Stomach (tissue), 8 donors: ENCODE measurements at regions not wholly inside any gene's neighbourhood (a gene's known extent, or its start where the extent isn't known, plus 50 kb on each side); places are given as distances from the start of the nearest gene placed in this dataset.

Source experiments
- DNase-seq, 2 donors: peaks; one replicate each; pipeline versions ENCODE4 v3.0.0 to v3.0.0-alpha.2; 2013 to 2019
- H3K27ac ChIP-seq, 5 donors: fragments of 200-600 bp in 4 of 5; sonication (generic) in 4 of 5; one replicate each; pipeline ENCODE4 v1.5.1; 2013 to 2019; ENCODE audit warnings: mild to moderate bottlenecking in 1 of 5, moderate library complexity in 1 of 5
- H3K27me3 ChIP-seq, 3 donors: fragments of 200-600 bp; sonication (generic); one replicate each; pipeline ENCODE4 v1.5.1; 2017 to 2019; ENCODE audit warnings: mixed run types in 1 of 3
- H3K36me3 ChIP-seq, 4 donors: fragments of 200-600 bp; sonication (generic); 1 replicate in 3 of 4; 2 replicates in 1 of 4; pipeline ENCODE4 v1.5.1; 2016 to 2019
- H3K4me1 ChIP-seq, 4 donors: fragments of 200-600 bp; sonication (generic); one replicate each; pipeline ENCODE4 v1.5.1; 2016 to 2019
- H3K4me3 ChIP-seq, 4 donors: fragments of 200-600 bp; sonication (generic) in 3 of 4; one replicate each; pipeline ENCODE4 v1.5.1; 2016 to 2019; ENCODE audit warnings: mild to moderate bottlenecking in 1 of 4
- H3K9me3 ChIP-seq, 4 donors: fragments of 200-600 bp; sonication (generic); one replicate each; pipeline ENCODE4 v1.5.1; 2016 to 2019
- EP300 ChIP-seq: sonication (generic); formaldehyde crosslinking; IDR thresholded peaks from one replicate; pipeline ENCODE4 v1.6.1; 2017; ENCODE audit warnings: antibody characterized with exemption
- POLR2A ChIP-seq, 4 donors: fragments of 450-650 bp; IDR thresholded peaks; one replicate each; pipeline ENCODE4 v1.6.1; 2016; ENCODE audit warnings: antibody characterized with exemption in 4 of 4, control low read depth in 2 of 4, mild to moderate bottlenecking in 1 of 4, moderate library complexity in 1 of 4
- POLR2AphosphoS5 ChIP-seq, 3 donors: sonication (generic); formaldehyde crosslinking; IDR thresholded peaks; one replicate each; pipeline ENCODE4 v1.6.1; 2016; ENCODE audit warnings: antibody characterized with exemption in 3 of 3
- WGBS, 5 donors: extraction: QIAGEN DNeasy Blood & Tissue Kit in 3 of 5; methylation state at CpG; one replicate each; pipeline versions ENCODE4 v1.1.5 to v1.1.7; 2013 to 2018; 5-methylcytosine and 5-hydroxymethylcytosine counted together
- intact Hi-C: fragments of 100-400 bp; cut with DNase I; formaldehyde crosslinking; loops from one replicate; pipeline ENCODE4 v1.15.1; 2023; ENCODE audit warnings: low total_unique reads
- TF ChIP-seq, protein P1 (sequence below), 7 experiments: fragments of 450-650 bp in 4 of 7; fragments of 200-600 bp in 3 of 7; sonication (generic) in 3 of 7; IDR thresholded peaks; one replicate each; pipeline ENCODE4 v1.5.1; 2016 to 2019; ENCODE audit warnings: antibody characterized with exemption in 7 of 7, control low read depth in 2 of 7, mild to moderate bottlenecking in 1 of 7
- donor health status: healthy with polysubstance abuse.
- donor health status: Bipolar disorder and iron deficiency.
- donor health status: healthy.

- 92 to 95% (median 93%) methylated on average over 4 of the region's 4 CpGs for WGBS, 5 donors
These were observed 193.1 kb downstream of the AXIN2 start for GRCh38 chr17:65368341-65368740.

GRCh38 chr17:65366102-65366844, 195.2 kb downstream of the AXIN2 start:
- intact Hi-C loops: no loop called here

More at GRCh38 chr17:65368341-65368740, 193.1 kb downstream of the AXIN2 start:
- Histone ChIP-seq H3K9me3 (no peaks in the 10 kb centered on the region), H3K36me3 (no peaks in the 10 kb centered on the region), H3K27ac (no peak overlapping the region), H3K4me3 (no peak overlapping the region), H3K27me3 (peaks cover 0 to 4% (median 0%) of the 10 kb centered on the region in 3 donors), H3K4me1 (peaks cover 0 to 19% (median 9%) of the 10 kb centered on the region in 4 donors)
- TF ChIP-seq POLR2AphosphoS5 (IDR thresholded peaks at IDR 0.05) (no peak), EP300 (no peak), POLR2A (IDR thresholded peaks at IDR 0.05) (no peak)
- TF ChIP-seq, protein P1, sequence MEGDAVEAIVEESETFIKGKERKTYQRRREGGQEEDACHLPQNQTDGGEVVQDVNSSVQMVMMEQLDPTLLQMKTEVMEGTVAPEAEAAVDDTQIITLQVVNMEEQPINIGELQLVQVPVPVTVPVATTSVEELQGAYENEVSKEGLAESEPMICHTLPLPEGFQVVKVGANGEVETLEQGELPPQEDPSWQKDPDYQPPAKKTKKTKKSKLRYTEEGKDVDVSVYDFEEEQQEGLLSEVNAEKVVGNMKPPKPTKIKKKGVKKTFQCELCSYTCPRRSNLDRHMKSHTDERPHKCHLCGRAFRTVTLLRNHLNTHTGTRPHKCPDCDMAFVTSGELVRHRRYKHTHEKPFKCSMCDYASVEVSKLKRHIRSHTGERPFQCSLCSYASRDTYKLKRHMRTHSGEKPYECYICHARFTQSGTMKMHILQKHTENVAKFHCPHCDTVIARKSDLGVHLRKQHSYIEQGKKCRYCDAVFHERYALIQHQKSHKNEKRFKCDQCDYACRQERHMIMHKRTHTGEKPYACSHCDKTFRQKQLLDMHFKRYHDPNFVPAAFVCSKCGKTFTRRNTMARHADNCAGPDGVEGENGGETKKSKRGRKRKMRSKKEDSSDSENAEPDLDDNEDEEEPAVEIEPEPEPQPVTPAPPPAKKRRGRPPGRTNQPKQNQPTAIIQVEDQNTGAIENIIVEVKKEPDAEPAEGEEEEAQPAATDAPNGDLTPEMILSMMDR (IDR thresholded peaks at IDR 0.05): no peak
- intact Hi-C loops: no loop called here
- no peak for DNase-seq

DNA sequence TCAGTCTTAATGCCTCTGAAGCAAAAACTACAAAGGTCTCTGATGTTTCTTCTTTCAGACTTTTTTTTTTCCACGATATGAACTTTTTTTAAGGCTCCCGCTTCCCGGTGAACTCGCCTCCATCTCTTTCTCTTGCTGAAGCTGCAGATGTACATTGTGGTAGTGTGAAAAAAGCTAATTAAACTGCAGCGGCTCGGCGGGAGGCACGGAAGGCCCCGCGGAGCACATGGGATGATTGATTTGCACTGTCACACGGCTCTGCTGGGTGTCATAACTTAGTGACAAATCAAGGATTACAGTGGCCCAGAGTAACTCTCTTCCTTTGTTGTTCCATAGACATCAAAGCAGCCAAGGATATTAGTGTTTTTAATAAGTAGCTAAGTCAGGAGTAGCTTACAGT, 196.3 kb downstream of the AXIN2 start:
- no peak overlapping the region for H3K4me3 ChIP-seq
- H3K36me3 ChIP-seq: no peaks in the 10 kb centered on the region
- no peaks in the 10 kb centered on the region for H3K27me3 ChIP-seq
- no peak for DNase-seq
- intact Hi-C loops: no loop called here
- no peaks in the 10 kb centered on the region for H3K9me3 ChIP-seq
- no peak for TF ChIP-seq POLR2AphosphoS5 (IDR thresholded peaks at IDR 0.05)
- TF ChIP-seq EP300: no peak
- TF ChIP-seq, protein P1 (IDR thresholded peaks at IDR 0.05): no peak
- no peak for TF ChIP-seq POLR2A (IDR thresholded peaks at IDR 0.05)
- 63 to 79% (median 75%) methylated on average over 11 of the region's 11 CpGs for WGBS, 5 donors
- H3K27ac ChIP-seq: no peak overlapping the region
- H3K4me1 ChIP-seq: peaks cover 0 to under 1% (median 0%) of the 10 kb centered on the region in 4 donors

More at GRCh38 chr17:65366102-65366844, 195.2 kb downstream of the AXIN2 start:
- Histone ChIP-seq H3K9me3 (no peaks in the 10 kb centered on the region), H3K27ac (no peak overlapping the region), H3K36me3 (no peaks in the 10 kb centered on the region), H3K4me1 (peaks cover 0 to 11% (median 6%) of the 10 kb centered on the region in 4 donors), H3K27me3 (no peaks in the 10 kb centered on the region), H3K4me3 (no peak overlapping the region)
- no peak for DNase-seq
- WGBS, 5 donors: 79 to 92% (median 88%) methylated on average over 15 of the region's 15 CpGs
- TF ChIP-seq EP300: no peak
- no peak for TF ChIP-seq POLR2A (IDR thresholded peaks at IDR 0.05)
- no peak for TF ChIP-seq POLR2AphosphoS5 (IDR thresholded peaks at IDR 0.05)
- TF ChIP-seq, protein P1 (IDR thresholded peaks at IDR 0.05): no peak

- DNase-seq: no peak
- Histone ChIP-seq H3K9me3 (no peaks in the 10 kb centered on the region), H3K4me1 (no peaks in the 10 kb centered on the region), H3K27ac (no peak overlapping the region), H3K27me3 (no peaks in the 10 kb centered on the region), H3K4me3 (no peak overlapping the region), H3K36me3 (no peaks in the 10 kb centered on the region)
- TF ChIP-seq, protein P1 (IDR thresholded peaks at IDR 0.05): no peak
- TF ChIP-seq EP300 (no peak), POLR2A (IDR thresholded peaks at IDR 0.05) (no peak), POLR2AphosphoS5 (IDR thresholded peaks at IDR 0.05) (no peak)
- intact Hi-C loops: no loop called here
- WGBS, 5 donors: 63 to 86% (median 81%) methylated on average over 7 of the region's 7 CpGs
These were observed 197.0 kb downstream of the AXIN2 start for GRCh38 chr17:65364438-65364837.
